PFSK-1 (cell line): ENCODE measurements at regions not wholly inside any gene's neighbourhood (a gene's known extent, or its start where the extent isn't known, plus 50 kb on each side); places are given as distances from the start of the nearest gene placed in this dataset.

ENCODE experiments used
- POLR2AphosphoS5 ChIP-seq: IDR thresholded peaks from 2 replicates; pipeline ENCODE4 v1.6.1; 2012; ENCODE audit warnings: low read depth, mild to moderate bottlenecking, control low read depth, low read length, moderate library complexity
- REST ChIP-seq, 2 experiments: IDR thresholded peaks; 2 replicates each; pipeline versions ENCODE4 v1.6.1 to v1.8.0; 2011 to 2012; ENCODE audit warnings: low read depth in 2 of 2, low read length in 2 of 2, control low read depth in 1 of 2, inconsistent platforms in 1 of 2, mild to moderate bottlenecking in 1 of 2, moderate library complexity in 1 of 2; ENCODE audit not compliant: insufficient read depth in 1 of 2
- SIN3A ChIP-seq: IDR thresholded peaks from 2 replicates; pipeline ENCODE4 v1.6.1; 2012; ENCODE audit warnings: mild to moderate bottlenecking, low read length, moderate library complexity, borderline replicate concordance; ENCODE audit not compliant: insufficient read depth
- TAF1 ChIP-seq: IDR thresholded peaks from 2 replicates; pipeline ENCODE4 v1.6.1; 2012; ENCODE audit warnings: low read length, control low read depth, borderline replicate concordance; ENCODE audit not compliant: insufficient read depth

GRCh38 chr5:172511952-172512351, 57.6 kb upstream of the SH3PXD2B start:
- TF ChIP-seq TAF1 = no peak
- no peak for TF ChIP-seq REST (IDR thresholded peaks at IDR 0.05; ENCODE audit: insufficient read depth in 1 of 2, low read depth in 2 of 2, low read length in 2 of 2)
- TF ChIP-seq SIN3A = no peak
- TF ChIP-seq POLR2AphosphoS5 = no peak
